ENCODE measurements at regions not wholly inside any gene's neighbourhood (a gene's known extent, or its start where the extent isn't known, plus 50 kb on each side); places are given as distances from the start of the nearest gene placed in this dataset.

- no peak for DNase-seq (ENCODE audit: low spot score)
- Mint-ChIP-seq H3K36me3 (ENCODE audit: low read depth) (no peaks in the 10 kb centered on the region), H3K27me3 (ENCODE audit: insufficient read depth, low read depth, poor library complexity) (no peaks in the 10 kb centered on the region), H3K9me3 (peaks cover 3% of the 10 kb centered on the region; the same call in 1 of the 3 replicates), H3K27ac (no peak overlapping the region), H3K4me1 (no peaks in the 10 kb centered on the region), H3K4me3 (no peak overlapping the region)
- no peak overlapping the region for H3K4me3 ChIP-seq
- H3K4me2 ChIP-seq: no peak overlapping the region
- no peaks in the 10 kb centered on the region for H4K20me1 ChIP-seq (replicated peaks; ENCODE audit: insufficient read depth)
- H2AFZ ChIP-seq: 0 out of 2 replicates have a peak overlapping the region, but pooled peaks have one; percentile 3
- TF ChIP-seq EZH2phosphoT487 (IDR thresholded peaks at IDR 0.05; ENCODE audit: unreplicated experiment): no peak
- no peak for TF ChIP-seq ZNF331 (CRISPR knock-in tag; IDR thresholded peaks at IDR 0.05; ENCODE audit: low read depth)
- no peak for TF ChIP-seq REST (IDR thresholded peaks at IDR 0.05; ENCODE audit: unreplicated experiment)
- no peak for TF ChIP-seq CREB1 (CRISPR knock-in tag; IDR thresholded peaks at IDR 0.05; ENCODE audit: low read depth)
- TF ChIP-seq ZNF114 (CRISPR knock-in tag; IDR thresholded peaks at IDR 0.05): no peak
- TF ChIP-seq NANOG (IDR thresholded peaks at IDR 0.05; ENCODE audit: borderline replicate concordance): no peak
- no peak for TF ChIP-seq ZNF462 (CRISPR knock-in tag; IDR thresholded peaks at IDR 0.05)
- TF ChIP-seq, protein P1, sequence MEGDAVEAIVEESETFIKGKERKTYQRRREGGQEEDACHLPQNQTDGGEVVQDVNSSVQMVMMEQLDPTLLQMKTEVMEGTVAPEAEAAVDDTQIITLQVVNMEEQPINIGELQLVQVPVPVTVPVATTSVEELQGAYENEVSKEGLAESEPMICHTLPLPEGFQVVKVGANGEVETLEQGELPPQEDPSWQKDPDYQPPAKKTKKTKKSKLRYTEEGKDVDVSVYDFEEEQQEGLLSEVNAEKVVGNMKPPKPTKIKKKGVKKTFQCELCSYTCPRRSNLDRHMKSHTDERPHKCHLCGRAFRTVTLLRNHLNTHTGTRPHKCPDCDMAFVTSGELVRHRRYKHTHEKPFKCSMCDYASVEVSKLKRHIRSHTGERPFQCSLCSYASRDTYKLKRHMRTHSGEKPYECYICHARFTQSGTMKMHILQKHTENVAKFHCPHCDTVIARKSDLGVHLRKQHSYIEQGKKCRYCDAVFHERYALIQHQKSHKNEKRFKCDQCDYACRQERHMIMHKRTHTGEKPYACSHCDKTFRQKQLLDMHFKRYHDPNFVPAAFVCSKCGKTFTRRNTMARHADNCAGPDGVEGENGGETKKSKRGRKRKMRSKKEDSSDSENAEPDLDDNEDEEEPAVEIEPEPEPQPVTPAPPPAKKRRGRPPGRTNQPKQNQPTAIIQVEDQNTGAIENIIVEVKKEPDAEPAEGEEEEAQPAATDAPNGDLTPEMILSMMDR (conservative IDR thresholded peaks at IDR 0.05; ENCODE audit: low read depth in 2 of 2): no peak
- no peak for TF ChIP-seq JUNB (IDR thresholded peaks at IDR 0.05; ENCODE audit: unreplicated experiment)
- TF ChIP-seq ETS1 (IDR thresholded peaks at IDR 0.05): no peak
- no peak for TF ChIP-seq EZH2 (IDR thresholded peaks at IDR 0.05; ENCODE audit: low read depth, unreplicated experiment)
- TF ChIP-seq STAT1 (IDR thresholded peaks at IDR 0.05; ENCODE audit: unreplicated experiment): no peak
- no peak for TF ChIP-seq POLR2AphosphoS5 (IDR thresholded peaks at IDR 0.05; ENCODE audit: low read depth)
- no peak for ATAC-seq
- H3K27me3 ChIP-seq (ENCODE audit: insufficient read depth): no peaks in the 10 kb centered on the region
- no peaks in the 10 kb centered on the region for H3K79me2 ChIP-seq (replicated peaks; ENCODE audit: insufficient read depth)
- no peaks in the 10 kb centered on the region for H3K4me1 ChIP-seq (ENCODE audit: insufficient read depth)
- H3K36me3 ChIP-seq (ENCODE audit: insufficient read depth): no peaks in the 10 kb centered on the region
- no peaks in the 10 kb centered on the region for H3K9me2 ChIP-seq (ENCODE audit: insufficient read depth)
- H3F3A ChIP-seq (replicated peaks; ENCODE audit: low read depth): no peaks in the 10 kb centered on the region
- no peak overlapping the region for H3K27ac ChIP-seq (ENCODE audit: low read depth)
Measured at GRCh38 chr2:52117299-52117698, 1085.4 kb upstream of the NRXN1 start.

Data from GM23338 (cell line).